Adrenal gland (tissue), 9 donors: ENCODE measurements at regions not wholly inside any gene's neighbourhood (a gene's known extent, or its start where the extent isn't known, plus 50 kb on each side); places are given as distances from the start of the nearest gene placed in this dataset.

ENCODE experiments used
- DNase-seq, 7 donors: peaks; one replicate each; pipeline ENCODE4 v3.0.0-alpha.2; 2019 to 2020
- H3K27ac ChIP-seq, 5 donors: fragments of 200-600 bp; sonication (generic) in 4 of 5; 1 replicate in 3 of 5; 2 replicates in 2 of 5; pipeline versions ENCODE4 v1.5.1 to v1.8.0; 2016 to 2020; ENCODE audit warnings: mild to moderate bottlenecking in 1 of 5
- H3K27me3 ChIP-seq: fragments of 200-600 bp; 2 replicates; pipeline ENCODE4 v1.8.0; 2021
- H3K36me3 ChIP-seq, 2 donors: fragments of 200-600 bp; replicated peaks in 1 of 2; 1 replicate in 1 of 2; 2 replicates in 1 of 2; pipeline versions ENCODE4 v1.5.1 to v1.8.0; 2018 to 2022
- H3K4me1 ChIP-seq, 2 donors: fragments of 200-600 bp; replicated peaks in 1 of 2; 1 replicate in 1 of 2; 2 replicates in 1 of 2; pipeline versions ENCODE4 v1.5.1 to v1.8.0; 2018 to 2021
- H3K4me3 ChIP-seq, 4 donors: fragments of 200-600 bp; sonication (generic) in 3 of 4; one replicate each; pipeline ENCODE4 v1.5.1; 2016 to 2018
- H3K9me3 ChIP-seq, 3 donors: fragments of 200-600 bp; sonication (generic) in 1 of 3; replicated peaks in 1 of 3; 1 replicate in 2 of 3; 2 replicates in 1 of 3; pipeline versions ENCODE4 v1.5.1 to v1.8.0; 2016 to 2021
- CTCF ChIP-seq, 6 experiments: fragments of 450-650 bp in 4 of 6; fragments of 200-600 bp in 2 of 6; sonication (generic) in 1 of 6; IDR thresholded peaks; 1 replicate in 5 of 6; 2 replicates in 1 of 6; pipeline versions ENCODE4 v1.5.1 to v1.8.0; 2016 to 2021; ENCODE audit warnings: antibody characterized with exemption in 6 of 6, mild to moderate bottlenecking in 2 of 6, moderate library complexity in 1 of 6
- POLR2A ChIP-seq, 2 donors: fragments of 450-650 bp; IDR thresholded peaks; one replicate each; pipeline ENCODE4 v1.6.1; 2017; ENCODE audit warnings: antibody characterized with exemption in 2 of 2, mild to moderate bottlenecking in 2 of 2, moderate library complexity in 1 of 2
- WGBS, 4 donors: extraction: QIAGEN DNeasy Blood & Tissue Kit in 2 of 4; methylation state at CpG; one replicate each; pipeline versions ENCODE4 v1.1.5 to v1.1.7; 2013 to 2017; 5-methylcytosine and 5-hydroxymethylcytosine counted together
- intact Hi-C, 2 donors: fragments of 100-400 bp; cut with DNase I; formaldehyde crosslinking; loops; one replicate each; pipeline versions ENCODE4 v1.14.1 to v1.15.0; 2022 to 2023
- donor health status: healthy with polysubstance abuse.
- donor health status: Bipolar disorder and iron deficiency.
- donor health status: DM: yes; HTN: yes; CAD: no.
- donor health status: DM: no; HTN: no; CAD: no.
- donor health status: DM: no; HTN: no; CAD: no.

GRCh38 chr3:135352213-135352612 is 557.2 kb downstream of the EPHB1 start:
- Histone ChIP-seq H3K9me3 (no peaks in the 10 kb centered on the region), H3K36me3 (no peaks in the 10 kb centered on the region), H3K27ac (no peak overlapping the region), H3K27me3 (no peaks in the 10 kb centered on the region), H3K4me1 (no peaks in the 10 kb centered on the region), H3K4me3 (no peak overlapping the region)
- no peak for DNase-seq
- intact Hi-C loops: no loop called here
- TF ChIP-seq CTCF (IDR thresholded peaks at IDR 0.05) (no peak), POLR2A (IDR thresholded peaks at IDR 0.05) (no peak)
- 69 to 76% (median 72%) methylated on average over 8 of the region's 8 CpGs for WGBS, 4 donors

DNA sequence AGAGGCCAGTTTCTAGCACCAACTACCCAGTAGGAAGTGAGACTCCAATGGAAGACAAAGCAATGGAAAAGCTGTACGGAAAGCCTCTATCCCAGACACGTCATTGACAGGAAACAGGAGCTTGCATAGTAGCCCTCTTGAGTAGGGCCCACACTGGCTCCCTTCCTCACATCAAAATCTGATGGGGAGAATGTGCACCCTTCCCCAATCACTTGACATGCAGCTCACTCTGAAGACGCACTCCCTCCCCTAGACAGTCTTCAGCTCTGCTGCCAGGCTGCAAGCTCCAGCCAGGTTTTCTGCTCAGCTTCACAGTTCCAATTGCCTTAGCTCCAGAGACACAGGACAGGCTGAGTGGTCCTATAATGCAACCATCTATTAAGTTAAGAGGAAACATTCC is 567.8 kb downstream of the EPHB1 start:
- Histone ChIP-seq H3K9me3 (no peaks in the 10 kb centered on the region), H3K4me3 (no peak overlapping the region), H3K27me3 (no peaks in the 10 kb centered on the region), H3K36me3 (no peaks in the 10 kb centered on the region), H3K4me1 (no peaks in the 10 kb centered on the region), H3K27ac (no peak overlapping the region)
- intact Hi-C loops: no loop called here
- no peak for DNase-seq
- WGBS, 4 donors: 67 to 86% (median 78%) methylated on average over 2 to 3 of the region's 3 CpGs
- TF ChIP-seq POLR2A (IDR thresholded peaks at IDR 0.05): no peak
- TF ChIP-seq CTCF (IDR thresholded peaks at IDR 0.05): no peak

DNA sequence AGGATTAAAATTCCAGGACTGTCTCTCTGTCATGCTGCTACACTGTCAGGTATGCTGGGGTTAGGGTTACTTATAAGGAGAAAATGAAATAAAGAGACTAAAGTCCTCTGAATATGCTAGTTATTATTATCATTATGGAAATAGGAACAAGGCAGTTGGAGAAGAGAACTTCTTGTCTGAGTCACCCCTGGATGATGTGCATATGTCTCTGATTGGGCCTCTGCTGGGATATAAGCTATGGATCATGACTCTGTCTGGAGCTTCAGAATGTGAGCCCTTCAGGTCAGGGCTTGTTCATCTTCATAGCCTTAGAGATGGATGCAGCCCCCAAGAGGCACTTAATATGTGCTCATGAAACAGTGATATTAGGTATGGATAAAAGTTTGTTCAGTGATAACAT is 569.6 kb downstream of the EPHB1 start:
- Histone ChIP-seq H3K36me3 (no peaks in the 10 kb centered on the region), H3K9me3 (no peaks in the 10 kb centered on the region), H3K27ac (no peak overlapping the region), H3K27me3 (no peaks in the 10 kb centered on the region), H3K4me1 (no peaks in the 10 kb centered on the region), H3K4me3 (no peak overlapping the region)
- intact Hi-C loops: no loop called here
- no peak for TF ChIP-seq CTCF (IDR thresholded peaks at IDR 0.05)
- no peak for TF ChIP-seq POLR2A (IDR thresholded peaks at IDR 0.05)
- no peak for DNase-seq

DNA sequence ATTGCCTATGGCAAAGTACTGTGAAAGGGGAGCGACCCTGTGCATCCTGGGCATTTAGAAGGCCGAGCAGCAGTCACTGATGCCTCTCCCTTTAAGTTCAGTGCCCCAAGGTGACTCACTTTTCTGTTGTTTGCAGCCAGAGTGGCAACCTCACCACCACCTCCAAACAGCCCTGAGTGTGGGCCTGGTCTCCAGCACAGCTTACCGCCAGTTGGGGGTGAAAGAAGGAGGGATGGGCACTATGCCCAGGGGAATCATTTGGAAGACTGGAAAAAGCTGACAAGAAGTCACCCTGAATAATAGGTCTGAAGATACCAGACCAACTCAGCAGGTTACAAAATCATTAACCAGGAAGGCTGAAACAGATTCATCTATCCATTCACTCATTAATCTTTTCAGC is 571.8 kb downstream of the EPHB1 start:
- 83 to 89% (median 86%) methylated on average over 3 of the region's 3 CpGs for WGBS, 4 donors
- H3K4me3 ChIP-seq: no peak overlapping the region

More for the DNA sequence above, 571.8 kb downstream of the EPHB1 start:
- no peak for DNase-seq
- H3K36me3 ChIP-seq: no peaks in the 10 kb centered on the region
- H3K27ac ChIP-seq: no peak overlapping the region
- TF ChIP-seq CTCF (IDR thresholded peaks at IDR 0.05) (no peak), POLR2A (IDR thresholded peaks at IDR 0.05) (no peak)
- no peaks in the 10 kb centered on the region for H3K4me1 ChIP-seq
- H3K27me3 ChIP-seq: no peaks in the 10 kb centered on the region
- no peaks in the 10 kb centered on the region for H3K9me3 ChIP-seq
- intact Hi-C loops: no loop called here
